HK-2 (cell line): ENCODE measurements at regions not wholly inside any gene's neighbourhood (a gene's known extent, or its start where the extent isn't known, plus 50 kb on each side); places are given as distances from the start of the nearest gene placed in this dataset.
"Not testable (repeated sequence)": the region's sequence is repeated elsewhere in the genome, so short reads cannot be mapped to it uniquely, and the experiment has no call there.

Experiments
- DNase-seq: peaks from one replicate; pipeline ENCODE4 v3.0.0-alpha.2; 2018; ENCODE audit not compliant: unreplicated experiment

- DNase-seq = no peak
These were observed 276.5 kb upstream of the XYLT1 start for GRCh38 chr16:17747081-17747756.

GRCh38 chr16:17744921-17745572, 274.3 kb upstream of the XYLT1 start:
- DNase-seq = no peak

GRCh38 chr16:17743578-17743977, 272.8 kb upstream of the XYLT1 start:
- no peak for DNase-seq

- DNase-seq = no peak
These were observed 272.4 kb upstream of the XYLT1 start for GRCh38 chr16:17743158-17743557.

- DNase-seq = not testable (repeated sequence)
These were observed 264.3 kb upstream of the XYLT1 start for GRCh38 chr16:17735099-17735498.

- no peak for DNase-seq
These were observed 259.1 kb upstream of the XYLT1 start for GRCh38 chr16:17729820-17730219.

- DNase-seq = no peak
These were observed 257.4 kb upstream of the XYLT1 start for GRCh38 chr16:17728196-17728595.

GRCh38 chr16:17724242-17724898, 253.6 kb upstream of the XYLT1 start:
- DNase-seq = no peak

GRCh38 chr16:17723531-17724134, 252.9 kb upstream of the XYLT1 start:
- DNase-seq = no peak

- DNase-seq = no peak
These were observed 247.7 kb upstream of the XYLT1 start for GRCh38 chr16:17718495-17718894.

- DNase-seq = no peak
These were observed 235.1 kb upstream of the XYLT1 start for GRCh38 chr16:17705847-17706246.

GRCh38 chr16:17696616-17697015, 225.9 kb upstream of the XYLT1 start:
- no peak for DNase-seq

- DNase-seq = no peak
These were observed 221.7 kb upstream of the XYLT1 start for GRCh38 chr16:17692484-17692883.

- DNase-seq = no peak
These were observed 221.1 kb upstream of the XYLT1 start for GRCh38 chr16:17691899-17692176.

- DNase-seq = no peak
These were observed 220.5 kb upstream of the XYLT1 start for GRCh38 chr16:17691106-17691898.

- DNase-seq = no peak
These were observed 214.7 kb upstream of the XYLT1 start for GRCh38 chr16:17685447-17685846.

GRCh38 chr16:17683281-17683680, 212.5 kb upstream of the XYLT1 start:
- no peak for DNase-seq

- DNase-seq = no peak
These were observed 205.4 kb upstream of the XYLT1 start for GRCh38 chr16:17676171-17676570.

GRCh38 chr16:17668386-17668785, 197.6 kb upstream of the XYLT1 start:
- DNase-seq = no peak

GRCh38 chr16:17666293-17666692, 195.5 kb upstream of the XYLT1 start:
- DNase-seq = no peak

GRCh38 chr16:17658881-17659280, 188.1 kb upstream of the XYLT1 start:
- no peak for DNase-seq

- no peak for DNase-seq
These were observed 186.3 kb upstream of the XYLT1 start for GRCh38 chr16:17657045-17657444.
